HepG2 (cell line): ENCODE measurements at regions not wholly inside any gene's neighbourhood (a gene's known extent, or its start where the extent isn't known, plus 50 kb on each side); places are given as distances from the start of the nearest gene placed in this dataset.

Experiments used
- ATAC-seq: fragments of 200-7000 bp; cut with Tn5 transposase; 3 replicates; pipeline ENCODE4 v1.9.1; 2020; ENCODE audit warnings: mild to moderate bottlenecking, moderate library complexity
- BruUV-seq: library from RNA; stranded (reverse); fragments of 400-500 nt; replicated peaks from 2 replicates; lab custom pipeline; 2021; lab: Mats Ljungman, UMichigan
- CTCF ChIA-PET: fragments of 300-600 bp; formaldehyde crosslinking; extraction: SDS; loops from one replicate; lab custom pipeline; 2021; ENCODE audit warnings: low total read pairs, inconsistent platforms, low intra/inter-chr PET ratio; lab: Yijun Ruan, JAX
- POLR2A ChIA-PET: fragments of 350-600 bp; sonication (Branson Sonifier 250); formaldehyde crosslinking; loops from one replicate; lab custom pipeline; 2020; ENCODE audit warnings: antibody characterized with exemption, inconsistent platforms; lab: Yijun Ruan, JAX
- DNase-seq: peaks from one replicate; pipeline ENCODE4 v3.0.0-alpha.2; 2015; ENCODE audit warnings: low spot score
- FAIRE-seq: peaks from 3 replicates; lab custom pipeline; 2011; peaks lifted over from hg19 to GRCh38; lab: Jason Lieb, UNC
- H2AFZ ChIP-seq: one replicate; pipeline ENCODE4 v1.6.1; 2011; ENCODE audit warnings: low read length, inconsistent platforms
- H3K27ac ChIP-seq: fragments of 300-600 bp; 3 replicates; pipeline ENCODE4 v1.8.0; 2011; ENCODE audit warnings: mixed run types, mild to moderate bottlenecking, mixed read lengths, low read length, inconsistent platforms; ENCODE audit not compliant: insufficient read depth; ENCODE audit errors: extremely low read length
- H3K27me3 ChIP-seq, 2 experiments: fragments of 200-600 bp in 1 of 2; 2 replicates in 1 of 2; 3 replicates in 1 of 2; pipeline versions ENCODE4 v1.6.0 to v1.8.0; 2011; ENCODE audit warnings: low read length in 2 of 2, mild to moderate bottlenecking in 2 of 2, moderate library complexity in 2 of 2, inconsistent platforms in 1 of 2; ENCODE audit not compliant: insufficient read depth in 2 of 2, control insufficient read depth in 1 of 2
- H3K36me3 ChIP-seq, 2 experiments: fragments of 200-600 bp in 1 of 2; replicated peaks in 1 of 2; 2 replicates in 1 of 2; 3 replicates in 1 of 2; pipeline versions ENCODE4 v1.5.1 to v1.8.0; 2011; ENCODE audit warnings: low read length in 2 of 2, inconsistent platforms in 1 of 2; ENCODE audit not compliant: insufficient read depth in 2 of 2, control insufficient read depth in 1 of 2
- H3K4me1 ChIP-seq: 2 replicates; pipeline ENCODE4 v1.5.1; 2012; ENCODE audit warnings: low read length, inconsistent platforms; ENCODE audit not compliant: insufficient read depth
- H3K4me2 ChIP-seq: 2 replicates; pipeline ENCODE4 v1.6.0; 2011; ENCODE audit warnings: low read depth, low read length, inconsistent platforms
- H3K4me3 ChIP-seq, 3 experiments: fragments of 200-600 bp in 1 of 3; sonication (generic), shearing (Covaris generic) in 1 of 3; replicated peaks in 1 of 3; 2 replicates each; pipeline ENCODE4 v1.5.1; 2011 to 2016; ENCODE audit warnings: low read length in 3 of 3, inconsistent platforms in 2 of 3, low read depth in 2 of 3, mild to moderate bottlenecking in 2 of 3, control low read depth in 1 of 3, mixed read lengths in 1 of 3; ENCODE audit not compliant: insufficient read depth in 1 of 3
- H3K79me2 ChIP-seq: one replicate; pipeline ENCODE4 v1.6.1; 2011; ENCODE audit warnings: low read length, inconsistent platforms; ENCODE audit not compliant: insufficient read depth
- H3K9ac ChIP-seq: 2 replicates; pipeline ENCODE4 v1.6.0; 2011; ENCODE audit warnings: mild to moderate bottlenecking, low read depth, low read length, inconsistent platforms; ENCODE audit not compliant: insufficient read depth
- H3K9me3 ChIP-seq: 2 replicates; pipeline ENCODE4 v1.5.1; 2012; ENCODE audit warnings: mild to moderate bottlenecking, low read length
- H4K20me1 ChIP-seq: 2 replicates; pipeline ENCODE4 v1.6.0; 2011; ENCODE audit warnings: inconsistent platforms, mild to moderate bottlenecking, low read length, moderate library complexity; ENCODE audit not compliant: insufficient read depth
- HMGA1 ChIP-seq: sonication (generic); formaldehyde crosslinking; conservative IDR thresholded peaks from 2 replicates; pipeline ENCODE4 v1.4.0; 2020; ENCODE audit warnings: missing genetic modification reagents
- KLF15 ChIP-seq: sonication (generic); formaldehyde crosslinking; IDR thresholded peaks from 2 replicates; pipeline ENCODE4 v1.8.1; 2023; ENCODE audit warnings: borderline replicate concordance, mild to moderate bottlenecking, inconsistent platforms, missing genetic modification reagents, mixed read lengths
- MAX ChIP-seq: IDR thresholded peaks from 2 replicates; pipeline ENCODE4 v1.6.1; 2012; ENCODE audit warnings: inconsistent platforms
- MTF1 ChIP-seq: sonication (generic); formaldehyde crosslinking; IDR thresholded peaks from 2 replicates; pipeline ENCODE4 v1.5.0; 2020; ENCODE audit warnings: missing genetic modification reagents
- NR2F6 ChIP-seq, 2 experiments: IDR thresholded peaks; 2 replicates each; pipeline ENCODE4 v1.6.1; 2016; ENCODE audit warnings: antibody characterized with exemption in 1 of 2, mild to moderate bottlenecking in 1 of 2
- ZNF543 ChIP-seq: sonication (generic); formaldehyde crosslinking; IDR thresholded peaks from 2 replicates; pipeline ENCODE4 v1.4.0; 2020; ENCODE audit warnings: mild to moderate bottlenecking, missing genetic modification reagents
- ZNF547 ChIP-seq: sonication (generic); formaldehyde crosslinking; IDR thresholded peaks from 2 replicates; pipeline ENCODE4 v1.5.1; 2020; ENCODE audit warnings: mild to moderate bottlenecking, missing genetic modification reagents
- ZNF576 ChIP-seq: sonication (generic); formaldehyde crosslinking; IDR thresholded peaks from 2 replicates; pipeline ENCODE4 v1.4.0; 2020; ENCODE audit warnings: mild to moderate bottlenecking, missing genetic modification reagents
- ZNF775 ChIP-seq: sonication (generic); formaldehyde crosslinking; IDR thresholded peaks from 2 replicates; pipeline ENCODE4 v1.4.0; 2020; ENCODE audit warnings: missing genetic modification reagents, mild to moderate bottlenecking, moderate library complexity, borderline replicate concordance
- WGBS: methylation state at CpG from one replicate; pipeline ENCODE4 v1.1.6; 2017; ENCODE audit warnings: low lambda C conversion rate; 5-methylcytosine and 5-hydroxymethylcytosine counted together
- in situ Hi-C: cut with HindIII; loops from 2 replicates; pipeline ENCODE4 v1.10.0; 2017; ENCODE audit warnings: low pct_unique_long_range_greater_than_20kb; ENCODE audit not compliant: extremely low pct_ligation_motif_present
- intact Hi-C: fragments of 100-400 bp; cut with micrococcal nuclease; formaldehyde crosslinking; loops from one replicate; pipeline ENCODE4 v1.10.0; 2022; ENCODE audit not compliant: unreplicated experiment
- TF ChIP-seq, protein P1 (sequence below): IDR thresholded peaks from 2 replicates; pipeline ENCODE4 v1.6.1; 2016; ENCODE audit warnings: missing biosample characterization, missing genetic modification reagents, low read depth
- TF ChIP-seq, protein P2 (sequence below): sonication (generic); formaldehyde crosslinking; IDR thresholded peaks from 2 replicates; pipeline ENCODE4 v1.9.0; 2021; ENCODE audit warnings: missing genetic modification reagents, borderline replicate concordance

GRCh38 chr4:123937581-123937980 lies 541.0 kb downstream of the SPRY1 start:
- ATAC-seq (no peak), FAIRE-seq (no peak), DNase-seq (no peak)
- POLR2A ChIA-PET, result no interaction called here
- Histone ChIP-seq H3K79me2 (no peaks in the 10 kb centered on the region), H3K4me1 (no peaks in the 10 kb centered on the region), H3K9me3 (0 out of 2 replicates have a peak, but pooled peaks cover 6% of the 10 kb centered on the region), H3K36me3 (no peaks in the 10 kb centered on the region), H3K9ac (no peak overlapping the region), H3K4me3 (no peak overlapping the region), H4K20me1 (no peaks in the 10 kb centered on the region), H2AFZ (no peak overlapping the region), H3K27me3 (no peaks in the 10 kb centered on the region), H3K4me2 (no peak overlapping the region), H3K27ac (no peak overlapping the region)
- in situ Hi-C loops (no loop called here), intact Hi-C loops (no loop called here)
- TF ChIP-seq MAX, result no peak
- TF ChIP-seq ZNF547 (CRISPR knock-in tag), result no peak
- TF ChIP-seq, protein P1, sequence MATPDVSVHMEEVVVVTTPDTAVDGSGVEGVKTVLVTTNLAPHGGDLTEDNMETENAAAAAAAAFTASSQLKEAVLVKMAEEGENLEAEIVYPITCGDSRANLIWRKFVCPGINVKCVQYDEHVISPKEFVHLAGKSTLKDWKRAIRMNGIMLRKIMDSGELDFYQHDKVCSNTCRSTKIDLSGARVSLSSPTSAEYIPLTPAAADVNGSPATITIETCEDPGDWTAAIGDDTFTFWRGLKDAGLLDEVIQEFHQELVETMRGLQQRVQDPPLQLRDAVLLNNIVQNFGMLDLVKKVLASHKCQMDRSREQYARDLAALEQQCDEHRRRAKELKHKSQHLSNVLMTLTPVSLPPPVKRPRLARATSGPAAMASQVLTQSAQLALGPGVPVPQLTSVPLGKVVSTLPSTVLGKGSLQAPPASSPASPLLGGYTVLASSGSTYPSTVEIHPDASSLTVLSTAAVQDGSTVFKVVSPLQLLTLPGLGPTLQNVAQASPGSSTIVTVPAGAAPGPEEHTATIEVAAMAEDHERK (CRISPR knock-in tag), result no peak
- TF ChIP-seq, protein P2, sequence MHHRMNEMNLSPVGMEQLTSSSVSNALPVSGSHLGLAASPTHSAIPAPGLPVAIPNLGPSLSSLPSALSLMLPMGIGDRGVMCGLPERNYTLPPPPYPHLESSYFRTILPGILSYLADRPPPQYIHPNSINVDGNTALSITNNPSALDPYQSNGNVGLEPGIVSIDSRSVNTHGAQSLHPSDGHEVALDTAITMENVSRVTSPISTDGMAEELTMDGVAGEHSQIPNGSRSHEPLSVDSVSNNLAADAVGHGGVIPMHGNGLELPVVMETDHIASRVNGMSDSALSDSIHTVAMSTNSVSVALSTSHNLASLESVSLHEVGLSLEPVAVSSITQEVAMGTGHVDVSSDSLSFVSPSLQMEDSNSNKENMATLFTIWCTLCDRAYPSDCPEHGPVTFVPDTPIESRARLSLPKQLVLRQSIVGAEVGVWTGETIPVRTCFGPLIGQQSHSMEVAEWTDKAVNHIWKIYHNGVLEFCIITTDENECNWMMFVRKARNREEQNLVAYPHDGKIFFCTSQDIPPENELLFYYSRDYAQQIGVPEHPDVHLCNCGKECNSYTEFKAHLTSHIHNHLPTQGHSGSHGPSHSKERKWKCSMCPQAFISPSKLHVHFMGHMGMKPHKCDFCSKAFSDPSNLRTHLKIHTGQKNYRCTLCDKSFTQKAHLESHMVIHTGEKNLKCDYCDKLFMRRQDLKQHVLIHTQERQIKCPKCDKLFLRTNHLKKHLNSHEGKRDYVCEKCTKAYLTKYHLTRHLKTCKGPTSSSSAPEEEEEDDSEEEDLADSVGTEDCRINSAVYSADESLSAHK, result no peak
- TF ChIP-seq ZNF775 (CRISPR knock-in tag), result no peak
- no peak for TF ChIP-seq KLF15 (CRISPR knock-in tag)
- no peak for TF ChIP-seq MTF1 (CRISPR knock-in tag)
- TF ChIP-seq NR2F6 (IDR thresholded peaks at IDR 0.05), result no peak
- no peak for TF ChIP-seq NR2F6 (CRISPR knock-in tag; IDR thresholded peaks at IDR 0.05)
- no peak for TF ChIP-seq ZNF543 (CRISPR knock-in tag)
- TF ChIP-seq HMGA1 (CRISPR knock-in tag), result no peak
- no peak for TF ChIP-seq ZNF576 (CRISPR knock-in tag)
- CTCF ChIA-PET, result no interaction called here
- BruUV-seq, result no TSS peak
- WGBS, result 81% methylated on average over 4 of the region's 4 CpGs
